HG03135 (cell line): ENCODE measurements at regions not wholly inside any gene's neighbourhood (a gene's known extent, or its start where the extent isn't known, plus 50 kb on each side); places are given as distances from the start of the nearest gene placed in this dataset.

Experiments
- ATAC-seq: cut with Tn5 transposase; IDR thresholded peaks from one replicate; pipeline ENCODE4 v1.9.1; 2021; ENCODE audit warnings: mild to moderate bottlenecking, moderate library complexity; ENCODE audit not compliant: unreplicated experiment

GRCh38 chr13:39100996-39101738 is 62.9 kb downstream of the NHLRC3 start:
- no peak for ATAC-seq

- no peak for ATAC-seq
Measured at GRCh38 chr13:39102981-39103490, 64.8 kb downstream of the NHLRC3 start.

GRCh38 chr13:39105110-39105509 is 66.9 kb downstream of the NHLRC3 start:
- no peak for ATAC-seq

DNA sequence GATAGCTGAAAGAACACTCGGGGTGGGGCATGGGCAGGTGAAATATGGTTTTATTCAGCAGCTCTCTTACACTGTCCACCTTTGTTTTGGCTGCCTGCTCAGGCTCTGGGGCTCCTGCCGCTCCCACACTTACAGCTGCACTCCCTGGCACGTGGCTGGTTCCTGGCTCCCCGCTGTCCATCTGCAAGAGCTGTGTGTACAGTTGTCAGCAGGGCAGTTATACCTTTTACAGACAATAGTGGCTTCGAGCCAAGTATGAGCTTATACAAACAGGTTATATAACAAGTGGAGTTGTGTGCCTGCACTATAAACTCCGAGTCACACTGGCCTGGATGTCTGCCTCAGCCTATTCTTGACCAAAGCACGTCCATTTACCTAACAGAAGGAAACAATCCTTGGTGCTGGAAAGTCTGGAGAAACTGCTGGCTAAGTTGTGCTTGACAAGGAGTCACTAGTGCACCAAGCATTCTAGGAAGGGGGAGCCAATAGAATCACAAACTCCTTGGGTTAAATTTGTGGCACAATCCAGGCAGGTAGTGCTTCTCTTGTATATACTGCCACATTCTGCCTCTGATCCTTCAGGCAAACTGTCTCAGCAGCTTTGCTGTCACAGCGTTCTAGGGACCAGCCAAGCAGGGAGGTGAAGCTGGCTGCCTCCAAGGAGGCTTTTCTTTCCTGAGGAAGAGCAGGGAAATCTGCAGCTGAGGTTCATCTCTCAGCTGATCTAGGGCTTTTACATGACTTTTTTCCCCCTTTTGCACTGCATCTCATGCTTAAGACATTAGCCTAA is 68.2 kb downstream of the NHLRC3 start:
- no peak for ATAC-seq

DNA sequence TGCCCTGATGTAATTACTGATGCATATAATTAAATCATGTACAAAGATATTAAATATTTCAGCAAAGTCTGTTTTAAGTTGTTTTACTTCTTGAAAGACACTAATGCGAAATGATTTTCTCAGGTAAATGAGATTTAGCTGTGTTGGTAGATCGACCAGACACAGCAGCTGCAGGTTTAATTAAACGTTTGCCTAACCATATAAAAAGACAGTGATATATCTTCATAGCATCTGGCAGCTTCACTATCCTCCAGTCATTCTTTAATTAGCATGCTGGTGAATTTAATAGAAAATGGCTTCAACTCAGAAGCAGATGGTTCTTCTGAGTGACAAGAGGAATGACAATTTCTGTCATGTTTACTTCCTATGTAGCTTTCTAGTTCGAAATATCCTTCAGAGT is 69.3 kb downstream of the NHLRC3 start:
- no peak for ATAC-seq

GRCh38 chr13:39108783-39109182 is 70.5 kb downstream of the NHLRC3 start:
- ATAC-seq: no peak

DNA sequence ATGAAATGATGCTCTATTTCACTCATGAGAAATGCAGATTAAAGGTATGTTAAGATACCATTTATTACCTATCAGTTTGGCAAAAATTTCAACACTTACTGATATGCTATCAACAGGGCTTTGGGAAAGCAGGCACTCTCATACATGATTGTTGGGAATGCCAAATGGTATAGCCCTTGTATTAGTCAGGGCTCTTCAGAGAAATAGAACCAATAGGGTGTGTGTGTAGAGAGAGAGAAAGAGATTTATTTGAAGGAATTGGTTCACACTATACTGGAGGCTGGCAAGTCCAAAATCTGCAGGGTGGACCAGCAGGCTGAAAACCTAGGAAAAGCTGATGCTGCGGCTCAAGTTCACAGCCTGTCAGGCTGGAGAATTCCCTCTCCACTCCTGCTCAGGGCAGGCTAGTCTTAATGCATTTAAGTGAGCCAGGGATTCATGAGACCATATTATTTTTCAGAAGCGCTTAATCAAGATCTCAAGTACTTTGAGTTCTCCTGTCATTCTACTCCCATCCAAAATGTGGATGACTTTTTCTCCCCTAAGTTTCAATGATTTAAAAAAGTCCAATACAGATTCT is 72.4 kb downstream of the NHLRC3 start:
- no peak for ATAC-seq

- no peak for ATAC-seq
Measured at GRCh38 chr13:39111145-39111544, 72.9 kb downstream of the NHLRC3 start.

- ATAC-seq: no peak
Measured at GRCh38 chr13:39119422-39119821, 81.2 kb downstream of the NHLRC3 start.

GRCh38 chr13:39123578-39123977 is 85.3 kb downstream of the NHLRC3 start:
- ATAC-seq: no peak

DNA sequence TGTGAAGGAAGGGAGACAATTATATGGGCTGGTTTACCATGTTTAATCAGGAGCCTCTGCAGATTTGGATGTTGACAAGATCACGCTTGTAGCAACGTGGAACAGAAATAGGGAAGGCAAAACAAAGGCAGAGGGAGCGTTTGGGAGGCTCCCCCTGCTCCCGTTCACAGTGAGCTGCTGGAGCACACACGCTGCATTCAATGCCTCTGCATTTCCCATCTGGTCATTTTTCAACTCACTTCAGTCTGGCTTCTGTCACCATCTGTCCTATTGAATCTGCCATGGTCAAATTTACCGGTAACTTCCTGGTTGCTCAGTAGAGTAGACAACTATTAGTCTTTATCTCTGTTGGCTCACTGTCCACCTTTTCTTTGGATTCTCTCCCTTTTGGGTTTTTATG is 91.0 kb downstream of the NHLRC3 start:
- no peak for ATAC-seq

- ATAC-seq: no peak
Measured at GRCh38 chr13:39130301-39130700, 92.0 kb downstream of the NHLRC3 start.

DNA sequence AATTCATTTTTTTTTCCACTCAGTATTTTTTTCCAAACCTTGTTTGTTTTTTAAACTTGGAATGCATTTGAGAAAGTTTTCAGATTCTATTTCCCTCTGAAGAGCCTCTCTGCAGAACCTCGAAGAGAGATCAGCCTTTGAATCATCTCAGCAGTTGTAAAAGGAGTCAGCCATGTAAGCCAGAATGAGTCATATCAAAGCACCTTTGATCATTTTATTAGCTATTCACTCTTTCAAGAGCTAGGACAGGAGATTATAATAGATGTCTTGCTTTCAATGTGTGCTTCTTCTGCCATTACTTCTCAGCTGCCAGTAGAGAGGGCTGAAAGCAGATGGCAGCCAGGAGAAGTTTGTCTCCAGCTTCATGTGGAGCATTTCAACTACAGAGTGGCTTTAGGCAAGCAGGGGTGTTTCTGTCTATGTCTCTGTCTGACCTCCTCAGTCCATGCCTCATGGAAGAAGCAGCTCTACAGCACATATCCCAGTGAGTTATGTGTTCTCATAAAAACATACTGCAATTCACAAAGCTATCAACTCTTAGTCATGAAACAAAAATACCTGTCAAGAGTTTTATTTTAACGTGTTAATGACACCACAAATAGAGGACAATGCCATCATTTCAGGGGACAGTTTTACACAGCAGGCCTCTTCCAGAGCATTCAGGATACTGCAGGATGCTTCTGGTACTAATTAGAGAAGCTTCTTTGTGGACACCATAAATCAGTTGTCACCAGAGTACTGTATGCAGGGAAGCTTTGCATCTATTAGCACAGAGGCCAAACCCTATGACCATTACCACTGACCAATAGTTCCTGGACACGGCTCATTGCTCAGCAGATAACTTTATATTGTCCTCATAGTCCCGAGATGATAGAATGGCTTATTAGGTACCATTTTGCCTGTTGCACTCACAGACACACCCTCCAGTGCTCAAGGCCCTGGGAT is 94.3 kb downstream of the NHLRC3 start:
- ATAC-seq: no peak

- ATAC-seq: no peak
Measured at GRCh38 chr13:39133781-39134180, 95.5 kb downstream of the NHLRC3 start.

- ATAC-seq: no peak
Measured at GRCh38 chr13:39134574-39134973, 96.3 kb downstream of the NHLRC3 start.

- no peak for ATAC-seq
Measured at GRCh38 chr13:39144391-39144790, 106.1 kb downstream of the NHLRC3 start.

GRCh38 chr13:39144941-39145533 is 106.8 kb downstream of the NHLRC3 start:
- no peak for ATAC-seq

GRCh38 chr13:39148513-39148961 is 110.3 kb downstream of the NHLRC3 start:
- no peak for ATAC-seq

GRCh38 chr13:39149896-39150295 is 111.6 kb downstream of the NHLRC3 start:
- ATAC-seq: no peak

GRCh38 chr13:39154041-39154440 is 115.8 kb downstream of the NHLRC3 start:
- ATAC-seq: no peak
